OCI-LY1 (cell line): ENCODE measurements at regions not wholly inside any gene's neighbourhood (a gene's known extent, or its start where the extent isn't known, plus 50 kb on each side); places are given as distances from the start of the nearest gene placed in this dataset.

Experiments
- CTCF ChIP-seq: fragments of 200-600 bp; sonication (generic), shearing (Covaris generic); IDR thresholded peaks from 2 replicates; pipeline ENCODE4 v1.5.1; 2017; ENCODE audit warnings: mild to moderate bottlenecking, antibody characterized with exemption, low read length, moderate library complexity, mixed read lengths
- EZH2 ChIP-seq: fragments of 200-600 bp; sonication (generic), shearing (Covaris generic); IDR thresholded peaks from 2 replicates; pipeline ENCODE4 v1.8.0; 2017; ENCODE audit warnings: borderline replicate concordance, mixed run types, mild to moderate bottlenecking, antibody characterized with exemption, low read length, moderate library complexity, mixed read lengths

GRCh38 chr20:60338556-60338955 is 380.3 kb downstream of the CDH26 start:
- TF ChIP-seq CTCF (no peak), EZH2 (no peak)
